ENCODE measurements at regions not wholly inside any gene's neighbourhood (a gene's known extent, or its start where the extent isn't known, plus 50 kb on each side); places are given as distances from the start of the nearest gene placed in this dataset.

DNA sequence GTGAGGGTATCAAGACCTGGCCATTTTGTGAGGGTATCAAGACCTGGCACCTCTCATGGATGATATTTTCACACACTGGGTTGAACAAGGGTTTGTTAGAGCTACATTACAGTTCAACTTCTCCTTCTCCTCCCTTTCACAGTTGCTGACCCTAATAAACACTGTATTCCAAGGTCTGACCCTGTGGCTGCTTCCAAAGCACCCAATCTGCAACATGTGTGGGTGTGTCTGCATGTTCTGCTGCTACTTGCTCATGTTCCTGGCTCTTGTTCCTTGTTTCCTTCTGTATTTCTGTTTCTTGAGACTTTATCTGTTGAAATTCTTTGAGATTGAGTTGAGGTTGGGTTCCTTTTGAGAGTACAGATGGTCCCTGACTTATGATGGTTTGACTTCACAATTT is 162.1 kb upstream of the GMDS start:
- TF ChIP-seq, protein P1, sequence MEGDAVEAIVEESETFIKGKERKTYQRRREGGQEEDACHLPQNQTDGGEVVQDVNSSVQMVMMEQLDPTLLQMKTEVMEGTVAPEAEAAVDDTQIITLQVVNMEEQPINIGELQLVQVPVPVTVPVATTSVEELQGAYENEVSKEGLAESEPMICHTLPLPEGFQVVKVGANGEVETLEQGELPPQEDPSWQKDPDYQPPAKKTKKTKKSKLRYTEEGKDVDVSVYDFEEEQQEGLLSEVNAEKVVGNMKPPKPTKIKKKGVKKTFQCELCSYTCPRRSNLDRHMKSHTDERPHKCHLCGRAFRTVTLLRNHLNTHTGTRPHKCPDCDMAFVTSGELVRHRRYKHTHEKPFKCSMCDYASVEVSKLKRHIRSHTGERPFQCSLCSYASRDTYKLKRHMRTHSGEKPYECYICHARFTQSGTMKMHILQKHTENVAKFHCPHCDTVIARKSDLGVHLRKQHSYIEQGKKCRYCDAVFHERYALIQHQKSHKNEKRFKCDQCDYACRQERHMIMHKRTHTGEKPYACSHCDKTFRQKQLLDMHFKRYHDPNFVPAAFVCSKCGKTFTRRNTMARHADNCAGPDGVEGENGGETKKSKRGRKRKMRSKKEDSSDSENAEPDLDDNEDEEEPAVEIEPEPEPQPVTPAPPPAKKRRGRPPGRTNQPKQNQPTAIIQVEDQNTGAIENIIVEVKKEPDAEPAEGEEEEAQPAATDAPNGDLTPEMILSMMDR (IDR thresholded peaks at IDR 0.05): no peak
- TF ChIP-seq POLR2A (IDR thresholded peaks at IDR 0.05): no peak
